ENCODE measurements at regions not wholly inside any gene's neighbourhood (a gene's known extent, or its start where the extent isn't known, plus 50 kb on each side); places are given as distances from the start of the nearest gene placed in this dataset.

GRCh38 chr1:112322018-112322417 is 74.0 kb upstream of the CTTNBP2NL start:
- H3K9ac ChIP-seq (ENCODE audit: insufficient read depth in 1 of 2, low read length in 2 of 2): no peak overlapping the region
- H3K27ac ChIP-seq (ENCODE audit: low read depth in 1 of 2, low read length in 1 of 2): no peak overlapping the region
- TF ChIP-seq CTCF (IDR thresholded peaks at IDR 0.05; ENCODE audit: control extremely low read depth, extremely low read depth): no peak
- H3K36me3 ChIP-seq (ENCODE audit: control insufficient read depth in 4 of 4, insufficient read depth in 4 of 4, low read length in 4 of 4): no peaks in the 10 kb centered on the region
- 49 to 56% methylated on average over 7 of the region's 7 CpGs for WGBS, 2 donors
- peak in 1 of 3 donors; percentile 7 for DNase-seq
- H3K4me1 ChIP-seq (ENCODE audit: control insufficient read depth in 5 of 5, insufficient read depth in 5 of 5, low read length in 5 of 5): peaks cover 0 to 26% (median 7%) of the 10 kb centered on the region in 5 donors
- H3K9me3 ChIP-seq (ENCODE audit: control insufficient read depth in 4 of 4, insufficient read depth in 3 of 4, low read length in 3 of 4): no peaks in the 10 kb centered on the region
- H3K27me3 ChIP-seq (ENCODE audit: control insufficient read depth in 3 of 3, insufficient read depth in 3 of 3, low read length in 2 of 3): peaks cover 0 to 8% (median 6%) of the 10 kb centered on the region in 3 donors
- no peak for ATAC-seq (ENCODE audit: insufficient read depth, low FRiP score)
- no peak overlapping the region for H3K4me3 ChIP-seq

GRCh38 chr1:112322983-112323678 is 72.9 kb upstream of the CTTNBP2NL start:
- H3K9me3 ChIP-seq (ENCODE audit: control insufficient read depth in 4 of 4, insufficient read depth in 3 of 4, low read length in 3 of 4): no peaks in the 10 kb centered on the region
- no peak overlapping the region for H3K4me3 ChIP-seq
- H3K4me1 ChIP-seq (ENCODE audit: control insufficient read depth in 5 of 5, insufficient read depth in 5 of 5, low read length in 5 of 5): peaks cover 0 to 16% (median 2%) of the 10 kb centered on the region in 5 donors
- H3K27ac ChIP-seq (ENCODE audit: low read depth in 1 of 2, low read length in 1 of 2): no peak overlapping the region
- DNase-seq: peak; percentile 20 to 49 (median 26)
- H3K9ac ChIP-seq (ENCODE audit: insufficient read depth in 1 of 2, low read length in 2 of 2): no peak overlapping the region
- no peaks in the 10 kb centered on the region for H3K36me3 ChIP-seq (ENCODE audit: control insufficient read depth in 4 of 4, insufficient read depth in 4 of 4, low read length in 4 of 4)
- ATAC-seq (ENCODE audit: insufficient read depth, low FRiP score): no peak
- no peak for TF ChIP-seq CTCF (IDR thresholded peaks at IDR 0.05; ENCODE audit: control extremely low read depth, extremely low read depth)
- 67 to 71% methylated on average over 4 of the region's 4 CpGs for WGBS, 2 donors
- peaks cover 0 to 8% (median 6%) of the 10 kb centered on the region in 3 donors for H3K27me3 ChIP-seq (ENCODE audit: control insufficient read depth in 3 of 3, insufficient read depth in 3 of 3, low read length in 2 of 3)

- WGBS, 2 donors: 31 to 34% methylated on average over 15 of the region's 15 CpGs
- TF ChIP-seq CTCF (IDR thresholded peaks at IDR 0.05; ENCODE audit: control extremely low read depth, extremely low read depth): no peak
Observed at GRCh38 chr1:112325504-112325903, 70.5 kb upstream of the CTTNBP2NL start.

More at GRCh38 chr1:112325504-112325903, 70.5 kb upstream of the CTTNBP2NL start:
- Histone ChIP-seq H3K4me3 (no peak overlapping the region), H3K36me3 (ENCODE audit: control insufficient read depth in 4 of 4, insufficient read depth in 4 of 4, low read length in 4 of 4) (no peaks in the 10 kb centered on the region), H3K4me1 (ENCODE audit: control insufficient read depth in 5 of 5, insufficient read depth in 5 of 5, low read length in 5 of 5) (peaks cover 0 to 7% (median 0%) of the 10 kb centered on the region in 5 donors), H3K27ac (ENCODE audit: low read depth in 1 of 2, low read length in 1 of 2) (no peak overlapping the region), H3K9me3 (ENCODE audit: control insufficient read depth in 4 of 4, insufficient read depth in 3 of 4, low read length in 3 of 4) (no peaks in the 10 kb centered on the region), H3K27me3 (ENCODE audit: control insufficient read depth in 3 of 3, insufficient read depth in 3 of 3, low read length in 2 of 3) (peaks cover 0 to 8% (median 5%) of the 10 kb centered on the region in 3 donors), H3K9ac (ENCODE audit: insufficient read depth in 1 of 2, low read length in 2 of 2) (no peak overlapping the region)
- ATAC-seq (ENCODE audit: insufficient read depth, low FRiP score) (no peak), DNase-seq (peak; percentile 67 to 76 (median 71))
